ENCODE measurements at regions not wholly inside any gene's neighbourhood (a gene's known extent, or its start where the extent isn't known, plus 50 kb on each side); places are given as distances from the start of the nearest gene placed in this dataset.

GRCh38 chr5:54804521-54804920, 180.9 kb downstream of the ESM1 start:
- CTCF ChIA-PET = no interaction called here

GRCh38 chr5:54804086-54804485, 181.3 kb downstream of the ESM1 start:
- peaks cover 11% of the 10 kb centered on the region for H3K4me1 ChIP-seq (replicated peaks; ENCODE audit: insufficient read depth)
- no peak overlapping the region for H3K4me2 ChIP-seq
- no peak overlapping the region for H3K27ac ChIP-seq
- intact Hi-C loops (cut with micrococcal nuclease; ENCODE audit: unreplicated experiment) = no loop called here
- no peaks in the 10 kb centered on the region for H3K27me3 ChIP-seq (ENCODE audit: insufficient read depth, low read depth)
- peaks cover 4% of the 10 kb centered on the region; the same call in 1 of the 2 replicates for H3F3A ChIP-seq (ENCODE audit: insufficient read depth, low read depth)
- no peak overlapping the region for H3K4me3 ChIP-seq
- TF ChIP-seq EZH2 (IDR thresholded peaks at IDR 0.05; ENCODE audit: low read depth) (no peak), CTCF (conservative IDR thresholded peaks at IDR 0.05) (no peak)
- ChIA-PET POLR2A (ENCODE audit: unreplicated experiment) (no interaction called here), CTCF (no interaction called here)
- H4K20me1 ChIP-seq (ENCODE audit: insufficient read depth) = no peaks in the 10 kb centered on the region
- no peak for DNase-seq
- H3K9me2 ChIP-seq (ENCODE audit: insufficient read depth) = no peaks in the 10 kb centered on the region
- no peak overlapping the region for H2AFZ ChIP-seq
- no peaks in the 10 kb centered on the region for H3K36me3 ChIP-seq (ENCODE audit: low read depth)
- no TSS peak for BruUV-seq (replicated peaks)
- H3K79me2 ChIP-seq (ENCODE audit: low read depth) = no peaks in the 10 kb centered on the region
- H3K9me3 ChIP-seq (ENCODE audit: insufficient read depth, low read depth) = peaks cover 8% of the 10 kb centered on the region; the same call in 1 of the 2 replicates

More at GRCh38 chr5:54804521-54804920, 180.9 kb downstream of the ESM1 start:
- BruUV-seq (replicated peaks) = no TSS peak
- Histone ChIP-seq H3K9me2 (ENCODE audit: insufficient read depth) (no peaks in the 10 kb centered on the region), H3K27me3 (ENCODE audit: insufficient read depth, low read depth) (no peaks in the 10 kb centered on the region), H3K9me3 (ENCODE audit: insufficient read depth, low read depth) (peaks cover 8% of the 10 kb centered on the region; the same call in 1 of the 2 replicates), H3K27ac (no peak overlapping the region), H3F3A (ENCODE audit: insufficient read depth, low read depth) (peaks cover 4% of the 10 kb centered on the region; the same call in 1 of the 2 replicates), H3K36me3 (ENCODE audit: low read depth) (no peaks in the 10 kb centered on the region), H3K4me3 (no peak overlapping the region), H3K4me2 (no peak overlapping the region), H2AFZ (no peak overlapping the region), H3K4me1 (replicated peaks; ENCODE audit: insufficient read depth) (peaks cover 11% of the 10 kb centered on the region), H4K20me1 (ENCODE audit: insufficient read depth) (no peaks in the 10 kb centered on the region), H3K79me2 (ENCODE audit: low read depth) (no peaks in the 10 kb centered on the region)
- no peak for DNase-seq
- TF ChIP-seq EZH2 (IDR thresholded peaks at IDR 0.05; ENCODE audit: low read depth) (no peak), CTCF (conservative IDR thresholded peaks at IDR 0.05) (no peak)
- intact Hi-C loops (cut with micrococcal nuclease; ENCODE audit: unreplicated experiment) = no loop called here
- POLR2A ChIA-PET (ENCODE audit: unreplicated experiment) = no interaction called here

GRCh38 chr5:54803471-54804011, 181.9 kb downstream of the ESM1 start:
- H4K20me1 ChIP-seq (ENCODE audit: insufficient read depth) = no peaks in the 10 kb centered on the region
- H3K36me3 ChIP-seq (ENCODE audit: low read depth) = no peaks in the 10 kb centered on the region
- H3K79me2 ChIP-seq (ENCODE audit: low read depth) = no peaks in the 10 kb centered on the region
- no peaks in the 10 kb centered on the region for H3K9me2 ChIP-seq (ENCODE audit: insufficient read depth)
- no peak for TF ChIP-seq EZH2 (IDR thresholded peaks at IDR 0.05; ENCODE audit: low read depth)
- no peak for TF ChIP-seq CTCF (conservative IDR thresholded peaks at IDR 0.05)
- H3F3A ChIP-seq (ENCODE audit: insufficient read depth, low read depth) = peaks cover 4% of the 10 kb centered on the region; the same call in 1 of the 2 replicates
- POLR2A ChIA-PET (ENCODE audit: unreplicated experiment) = no interaction called here
- H2AFZ ChIP-seq = no peak overlapping the region
- no peak overlapping the region for H3K4me2 ChIP-seq
- CTCF ChIA-PET = no interaction called here
- H3K4me1 ChIP-seq (replicated peaks; ENCODE audit: insufficient read depth) = peaks cover 11% of the 10 kb centered on the region
- BruUV-seq (replicated peaks) = no TSS peak
- no peaks in the 10 kb centered on the region for H3K27me3 ChIP-seq (ENCODE audit: insufficient read depth, low read depth)
- no peak for DNase-seq
- no peak overlapping the region for H3K27ac ChIP-seq
- intact Hi-C loops (cut with micrococcal nuclease; ENCODE audit: unreplicated experiment) = no loop called here
- H3K4me3 ChIP-seq = no peak overlapping the region
- H3K9me3 ChIP-seq (ENCODE audit: insufficient read depth, low read depth) = peaks cover 8% of the 10 kb centered on the region; the same call in 1 of the 2 replicates

All from PC-9 (cell line).